OCI-LY7 (cell line): ENCODE measurements at regions not wholly inside any gene's neighbourhood (a gene's known extent, or its start where the extent isn't known, plus 50 kb on each side); places are given as distances from the start of the nearest gene placed in this dataset.

Experiments
- BruUV-seq: library from RNA; stranded (reverse); fragments of 400-500 nt; replicated peaks from 2 replicates; lab custom pipeline; 2021; lab: Mats Ljungman, UMichigan
- CTCF ChIA-PET: fragments of 300-600 bp; sonication (Branson Sonifier 250); formaldehyde crosslinking; loops from one replicate; lab custom pipeline; 2022; ENCODE audit warnings: antibody characterized with exemption; ENCODE audit not compliant: unreplicated experiment; lab: Charles Lee
- POLR2A ChIA-PET: fragments of 300-600 bp; sonication (Branson Sonifier 250); formaldehyde crosslinking; loops from one replicate; lab custom pipeline; 2022; ENCODE audit warnings: antibody characterized with exemption; lab: Charles Lee
- DNase-seq: peaks from one replicate; pipeline ENCODE4 v3.0.0-alpha.2; 2015; ENCODE audit warnings: low spot score
- H2AFZ ChIP-seq: fragments of 200-600 bp; sonication (generic), shearing (Covaris generic); 2 replicates; pipeline ENCODE4 v1.6.1; 2014; ENCODE audit warnings: mild to moderate bottlenecking, antibody characterized with exemption, low read length, moderate library complexity
- H3K27ac ChIP-seq: fragments of 200-600 bp; sonication (generic); 2 replicates; pipeline ENCODE4 v1.5.1; 2014; ENCODE audit warnings: mixed run types, low read depth, mild to moderate bottlenecking, moderate library complexity, low read length, inconsistent platforms; ENCODE audit not compliant: poor library complexity, severe bottlenecking
- H3K36me3 ChIP-seq: fragments of 200-600 bp; sonication (generic); 2 replicates; pipeline ENCODE4 v1.6.1; 2014; ENCODE audit warnings: mild to moderate bottlenecking, antibody characterized with exemption, low read length, moderate library complexity, mixed read lengths; ENCODE audit not compliant: insufficient read depth
- H3K4me1 ChIP-seq: fragments of 200-600 bp; sonication (generic); 2 replicates; pipeline ENCODE4 v1.5.1; 2014; ENCODE audit warnings: mild to moderate bottlenecking, low read length; ENCODE audit not compliant: insufficient read depth, poor library complexity, severe bottlenecking
- H3K4me2 ChIP-seq: fragments of 200-600 bp; sonication (generic); 2 replicates; pipeline ENCODE4 v1.6.1; 2014; ENCODE audit warnings: mild to moderate bottlenecking, low read length
- H3K4me3 ChIP-seq: fragments of 200-600 bp; sonication (generic); 2 replicates; pipeline ENCODE4 v1.5.1; 2014; ENCODE audit warnings: mild to moderate bottlenecking, low read depth, low read length; ENCODE audit not compliant: poor library complexity, severe bottlenecking
- H3K79me2 ChIP-seq: fragments of 200-600 bp; sonication (generic); 2 replicates; pipeline ENCODE4 v1.6.1; 2016; ENCODE audit warnings: low read depth, mild to moderate bottlenecking, low read length, moderate library complexity, mixed read lengths; ENCODE audit not compliant: insufficient read depth
- H3K9me2 ChIP-seq: fragments of 200-600 bp; sonication (generic); 2 replicates; pipeline ENCODE4 v1.6.1; 2016; ENCODE audit warnings: mild to moderate bottlenecking, low read length, mixed read lengths; ENCODE audit not compliant: insufficient read depth
- H3K9me3 ChIP-seq: fragments of 200-600 bp; sonication (generic); 2 replicates; pipeline ENCODE4 v1.6.1; 2014; ENCODE audit warnings: mild to moderate bottlenecking, mixed run types, low read length, mixed read lengths
- H4K20me1 ChIP-seq: fragments of 200-600 bp; sonication (generic); 2 replicates; pipeline ENCODE4 v1.6.1; 2014; ENCODE audit warnings: mild to moderate bottlenecking, antibody characterized with exemption, low read length, moderate library complexity, mixed read lengths; ENCODE audit not compliant: insufficient read depth
- EZH2phosphoT487 ChIP-seq: fragments of 200-600 bp; sonication (generic); IDR thresholded peaks from 2 replicates; pipeline ENCODE4 v1.6.1; 2018; ENCODE audit warnings: low read depth, borderline replicate concordance, mild to moderate bottlenecking, mixed run types, antibody characterized with exemption, low read length, moderate library complexity, mixed read lengths
- intact Hi-C: fragments of 100-400 bp; cut with micrococcal nuclease; formaldehyde crosslinking; loops from one replicate; pipeline ENCODE4 v1.10.0; 2022; ENCODE audit not compliant: unreplicated experiment
- TF ChIP-seq, protein P1 (sequence below): fragments of 200-600 bp; sonication (generic); conservative IDR thresholded peaks from 2 replicates; pipeline ENCODE4 v1.5.1; 2014; ENCODE audit warnings: mild to moderate bottlenecking, antibody characterized with exemption, low read length, moderate library complexity, mixed read lengths

DNA sequence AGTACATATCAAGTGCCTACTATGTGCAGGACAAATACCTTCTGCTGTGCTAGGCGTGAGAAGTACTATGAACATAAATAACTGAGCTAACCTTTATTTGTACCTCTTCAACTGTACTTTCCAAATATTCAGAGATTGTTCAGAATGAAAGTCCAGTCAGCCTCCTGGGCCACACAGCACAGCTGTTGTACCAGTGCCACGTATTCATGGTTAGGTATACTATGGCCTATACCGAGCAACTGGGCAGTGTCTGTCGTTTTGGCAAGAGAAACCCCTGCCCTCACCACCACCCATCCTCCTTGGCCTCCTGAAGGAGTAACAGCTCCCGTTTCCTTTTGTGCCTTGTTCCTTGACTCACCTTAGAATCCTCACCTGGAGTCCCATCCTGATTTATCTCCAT lies 53.0 kb downstream of the RASSF10 start:
- Histone ChIP-seq H2AFZ (no peak overlapping the region), H3K36me3 (no peaks in the 10 kb centered on the region), H3K9me3 (no peaks in the 10 kb centered on the region), H3K4me1 (no peaks in the 10 kb centered on the region), H3K27ac (no peak overlapping the region), H3K4me2 (no peak overlapping the region), H3K79me2 (no peaks in the 10 kb centered on the region), H3K9me2 (no peaks in the 10 kb centered on the region), H4K20me1 (no peaks in the 10 kb centered on the region), H3K4me3 (no peak overlapping the region)
- no peak for TF ChIP-seq EZH2phosphoT487
- TF ChIP-seq, protein P1, sequence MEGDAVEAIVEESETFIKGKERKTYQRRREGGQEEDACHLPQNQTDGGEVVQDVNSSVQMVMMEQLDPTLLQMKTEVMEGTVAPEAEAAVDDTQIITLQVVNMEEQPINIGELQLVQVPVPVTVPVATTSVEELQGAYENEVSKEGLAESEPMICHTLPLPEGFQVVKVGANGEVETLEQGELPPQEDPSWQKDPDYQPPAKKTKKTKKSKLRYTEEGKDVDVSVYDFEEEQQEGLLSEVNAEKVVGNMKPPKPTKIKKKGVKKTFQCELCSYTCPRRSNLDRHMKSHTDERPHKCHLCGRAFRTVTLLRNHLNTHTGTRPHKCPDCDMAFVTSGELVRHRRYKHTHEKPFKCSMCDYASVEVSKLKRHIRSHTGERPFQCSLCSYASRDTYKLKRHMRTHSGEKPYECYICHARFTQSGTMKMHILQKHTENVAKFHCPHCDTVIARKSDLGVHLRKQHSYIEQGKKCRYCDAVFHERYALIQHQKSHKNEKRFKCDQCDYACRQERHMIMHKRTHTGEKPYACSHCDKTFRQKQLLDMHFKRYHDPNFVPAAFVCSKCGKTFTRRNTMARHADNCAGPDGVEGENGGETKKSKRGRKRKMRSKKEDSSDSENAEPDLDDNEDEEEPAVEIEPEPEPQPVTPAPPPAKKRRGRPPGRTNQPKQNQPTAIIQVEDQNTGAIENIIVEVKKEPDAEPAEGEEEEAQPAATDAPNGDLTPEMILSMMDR: no peak
- POLR2A ChIA-PET: no interaction called here
- BruUV-seq: no TSS peak
- no peak for DNase-seq
- CTCF ChIA-PET: no interaction called here
- intact Hi-C loops: no loop called here

GRCh38 chr11:13064593-13064992 lies 55.5 kb downstream of the RASSF10 start:
- Histone ChIP-seq H3K27ac (no peak overlapping the region), H3K9me2 (no peaks in the 10 kb centered on the region), H4K20me1 (no peaks in the 10 kb centered on the region), H3K79me2 (no peaks in the 10 kb centered on the region), H3K9me3 (no peaks in the 10 kb centered on the region), H3K4me3 (no peak overlapping the region), H2AFZ (no peak overlapping the region), H3K4me1 (no peaks in the 10 kb centered on the region), H3K4me2 (no peak overlapping the region), H3K36me3 (no peaks in the 10 kb centered on the region)
- BruUV-seq: no TSS peak
- ChIA-PET POLR2A (interaction anchor here (0.7 kb wide), 1 partner anchor 17 kb away, joined by 3 read pairs; no protein-coding TSS in a partner anchor), CTCF (no interaction called here)
- TF ChIP-seq EZH2phosphoT487: no peak
- TF ChIP-seq, protein P1: no peak
- DNase-seq: no peak
- intact Hi-C loops: no loop called here

DNA sequence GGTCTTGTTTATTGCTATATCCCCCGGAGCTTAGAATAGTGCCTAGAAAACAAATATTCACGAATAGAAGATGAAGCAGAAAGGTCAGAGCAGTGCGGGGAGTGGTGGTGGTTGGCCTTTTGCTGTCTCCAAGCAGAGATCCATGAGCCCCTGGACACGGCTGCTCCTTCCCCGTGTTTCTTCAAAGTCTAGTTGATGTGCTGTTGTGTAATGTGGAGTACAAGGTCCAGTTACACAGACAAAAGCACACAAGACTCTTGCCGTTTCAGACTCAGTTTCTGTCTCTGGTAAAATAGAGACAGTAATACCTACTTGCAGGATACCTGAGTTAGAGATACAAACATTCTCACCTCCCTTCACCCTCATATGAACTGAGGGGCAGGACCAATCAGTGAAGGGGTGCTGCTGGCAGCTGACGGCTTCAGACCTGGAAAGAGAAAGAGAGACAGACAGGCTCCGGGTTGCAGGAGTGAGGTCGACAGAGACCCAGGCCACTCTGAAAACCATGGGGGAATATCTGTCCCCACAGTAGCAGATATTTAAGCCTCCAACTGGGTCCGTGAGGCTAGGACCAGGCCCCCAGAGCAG lies 56.2 kb downstream of the RASSF10 start:
- CTCF ChIA-PET: no interaction called here
- H3K27ac ChIP-seq: no peak overlapping the region
- H3K9me3 ChIP-seq: no peaks in the 10 kb centered on the region
- no peak for TF ChIP-seq EZH2phosphoT487
- TF ChIP-seq, protein P1: no peak
- no peak overlapping the region for H3K4me2 ChIP-seq
- H3K79me2 ChIP-seq: no peaks in the 10 kb centered on the region
- intact Hi-C loops: no loop called here
- no peaks in the 10 kb centered on the region for H4K20me1 ChIP-seq
- POLR2A ChIA-PET: interaction anchor here (0.7 kb wide), 1 partner anchor 18 kb away, joined by 3 read pairs; no protein-coding TSS in a partner anchor
- no peaks in the 10 kb centered on the region for H3K4me1 ChIP-seq
- no peak overlapping the region for H3K4me3 ChIP-seq
- no peaks in the 10 kb centered on the region for H3K9me2 ChIP-seq
- H2AFZ ChIP-seq: no peak overlapping the region
- no peak for DNase-seq
- no TSS peak for BruUV-seq
- H3K36me3 ChIP-seq: no peaks in the 10 kb centered on the region
